A673 (cell line): ENCODE measurements at regions not wholly inside any gene's neighbourhood (a gene's known extent, or its start where the extent isn't known, plus 50 kb on each side); places are given as distances from the start of the nearest gene placed in this dataset.

Experiments
- CTCF ChIP-seq: fragments of 300-800, 200-600 bp; sonication (generic); conservative IDR thresholded peaks from 2 replicates; pipeline ENCODE4 v1.5.1; 2017; ENCODE audit warnings: low read depth, mild to moderate bottlenecking, antibody characterized with exemption, low read length, moderate library complexity, mixed read lengths
- EZH2 ChIP-seq: fragments of 200-600 bp; sonication (generic); IDR thresholded peaks from 2 replicates; pipeline ENCODE4 v1.6.1; 2017; ENCODE audit warnings: borderline replicate concordance, low read depth, mild to moderate bottlenecking, mixed read lengths, antibody characterized with exemption, low read length; ENCODE audit not compliant: poor library complexity, severe bottlenecking

GRCh38 chr1:55646181-55646580 lies 431.0 kb upstream of the USP24 start:
- TF ChIP-seq EZH2 (no peak), CTCF (no peak)
